Prostate gland (tissue), 2 donors: ENCODE measurements at regions not wholly inside any gene's neighbourhood (a gene's known extent, or its start where the extent isn't known, plus 50 kb on each side); places are given as distances from the start of the nearest gene placed in this dataset.

Experiments
- DNase-seq: peaks from one replicate; pipeline ENCODE4 v3.0.0-alpha.2; 2019; ENCODE audit warnings: low spot score
- H3K27ac ChIP-seq, 2 donors: fragments of 200-600 bp; sonication (generic); 2 replicates each; pipeline ENCODE4 v1.5.1; 2017 to 2019
- H3K27me3 ChIP-seq: fragments of 200-600 bp; sonication (generic); replicated peaks from 2 replicates; pipeline ENCODE4 v1.5.1; 2019; ENCODE audit not compliant: insufficient read depth
- H3K36me3 ChIP-seq, 2 donors: fragments of 200-600 bp; sonication (generic); 1 replicate in 1 of 2; 2 replicates in 1 of 2; pipeline versions ENCODE4 v1.5.1 to v1.8.1; 2017 to 2019
- H3K4me1 ChIP-seq: fragments of 200-600 bp; sonication (generic); replicated peaks from 2 replicates; pipeline ENCODE4 v1.5.1; 2019
- H3K4me3 ChIP-seq, 2 donors: fragments of 200-600 bp; sonication (generic); 2 replicates each; pipeline ENCODE4 v1.5.1; 2017 to 2019
- H3K9me3 ChIP-seq: fragments of 200-600 bp; sonication (generic); 2 replicates; pipeline ENCODE4 v1.5.1; 2017
- CTCF ChIP-seq, 4 experiments: fragments of 200-600 bp in 2 of 4; fragments of 450-650 bp in 2 of 4; sonication (generic) in 2 of 4; IDR thresholded peaks; 1 replicate in 3 of 4; 2 replicates in 1 of 4; pipeline ENCODE4 v1.5.1; 2016 to 2019; ENCODE audit warnings: antibody characterized with exemption in 4 of 4, mild to moderate bottlenecking in 2 of 4, moderate library complexity in 2 of 4
- POLR2A ChIP-seq: fragments of 450-650 bp; IDR thresholded peaks from one replicate; pipeline ENCODE4 v1.6.1; 2016; ENCODE audit warnings: antibody characterized with exemption, mild to moderate bottlenecking
- POLR2AphosphoS5 ChIP-seq: sonication (generic); formaldehyde crosslinking; IDR thresholded peaks from one replicate; pipeline ENCODE4 v1.6.1; 2017; ENCODE audit warnings: antibody characterized with exemption
- WGBS: methylation state at CpG from one replicate; pipeline ENCODE4 v1.1.5; 2018; 5-methylcytosine and 5-hydroxymethylcytosine counted together
- intact Hi-C: fragments of 100-400 bp; cut with DNase I; formaldehyde crosslinking; loops from one replicate; pipeline ENCODE4 v1.14.2; 2022

GRCh38 chr6:6843057-6843627 is 254.6 kb downstream of the LY86 start:
- no peaks in the 10 kb centered on the region for H3K36me3 ChIP-seq
- H3K27me3 ChIP-seq: no peaks in the 10 kb centered on the region
- H3K4me3 ChIP-seq: no peak overlapping the region
- intact Hi-C loops: no loop called here
- H3K9me3 ChIP-seq: no peaks in the 10 kb centered on the region
- WGBS: 60% methylated on average over 5 of the region's 5 CpGs
- no peaks in the 10 kb centered on the region for H3K4me1 ChIP-seq
- no peak for TF ChIP-seq POLR2AphosphoS5
- TF ChIP-seq POLR2A: no peak
- no peak for TF ChIP-seq CTCF (IDR thresholded peaks at IDR 0.05)
- no peak overlapping the region for H3K27ac ChIP-seq
- no peak for DNase-seq

- 96% methylated on average over 1 of the region's 1 CpG for WGBS
- Histone ChIP-seq H3K4me1 (no peaks in the 10 kb centered on the region), H3K4me3 (no peak overlapping the region), H3K27me3 (no peaks in the 10 kb centered on the region), H3K9me3 (no peaks in the 10 kb centered on the region), H3K36me3 (no peaks in the 10 kb centered on the region), H3K27ac (no peak overlapping the region)
- DNase-seq: no peak
- no peak for TF ChIP-seq POLR2A
- TF ChIP-seq POLR2AphosphoS5: no peak
- no peak for TF ChIP-seq CTCF (IDR thresholded peaks at IDR 0.05)
- intact Hi-C loops: no loop called here
Measured at GRCh38 chr6:6843777-6844176, 255.3 kb downstream of the LY86 start.

- no peaks in the 10 kb centered on the region for H3K36me3 ChIP-seq
- H3K4me1 ChIP-seq: no peaks in the 10 kb centered on the region
- no peaks in the 10 kb centered on the region for H3K27me3 ChIP-seq
- intact Hi-C loops: no loop called here
- no peak for DNase-seq
- no peaks in the 10 kb centered on the region for H3K9me3 ChIP-seq
- 93% methylated on average over 4 of the region's 4 CpGs for WGBS
- no peak overlapping the region for H3K4me3 ChIP-seq
- TF ChIP-seq POLR2AphosphoS5: no peak
- TF ChIP-seq CTCF (IDR thresholded peaks at IDR 0.05): no peak
- no peak for TF ChIP-seq POLR2A
- no peak overlapping the region for H3K27ac ChIP-seq
Measured at GRCh38 chr6:6844530-6844929, 256.0 kb downstream of the LY86 start.

- DNase-seq: no peak
- H3K36me3 ChIP-seq: no peaks in the 10 kb centered on the region
- no peak overlapping the region for H3K27ac ChIP-seq
- TF ChIP-seq CTCF (IDR thresholded peaks at IDR 0.05) (no peak), POLR2AphosphoS5 (no peak), POLR2A (no peak)
- 95% methylated on average over 3 of the region's 3 CpGs for WGBS
- no peaks in the 10 kb centered on the region for H3K4me1 ChIP-seq
- no peak overlapping the region for H3K4me3 ChIP-seq
- H3K27me3 ChIP-seq: no peaks in the 10 kb centered on the region
- H3K9me3 ChIP-seq: no peaks in the 10 kb centered on the region
- intact Hi-C loops: no loop called here
Measured at GRCh38 chr6:6845603-6846002, 257.1 kb downstream of the LY86 start.

GRCh38 chr6:6847591-6847990 is 259.1 kb downstream of the LY86 start:
- no peaks in the 10 kb centered on the region for H3K36me3 ChIP-seq
- no peaks in the 10 kb centered on the region for H3K4me1 ChIP-seq
- no peaks in the 10 kb centered on the region for H3K9me3 ChIP-seq
- H3K27me3 ChIP-seq: no peaks in the 10 kb centered on the region
- no peak for TF ChIP-seq POLR2A
- TF ChIP-seq POLR2AphosphoS5: no peak
- no peak for TF ChIP-seq CTCF (IDR thresholded peaks at IDR 0.05)
- H3K27ac ChIP-seq: no peak overlapping the region
- intact Hi-C loops: no loop called here
- DNase-seq: no peak
- H3K4me3 ChIP-seq: no peak overlapping the region
- 76% methylated on average over 3 of the region's 3 CpGs for WGBS
